ENCODE measurements at regions not wholly inside any gene's neighbourhood (a gene's known extent, or its start where the extent isn't known, plus 50 kb on each side); places are given as distances from the start of the nearest gene placed in this dataset.

DNA sequence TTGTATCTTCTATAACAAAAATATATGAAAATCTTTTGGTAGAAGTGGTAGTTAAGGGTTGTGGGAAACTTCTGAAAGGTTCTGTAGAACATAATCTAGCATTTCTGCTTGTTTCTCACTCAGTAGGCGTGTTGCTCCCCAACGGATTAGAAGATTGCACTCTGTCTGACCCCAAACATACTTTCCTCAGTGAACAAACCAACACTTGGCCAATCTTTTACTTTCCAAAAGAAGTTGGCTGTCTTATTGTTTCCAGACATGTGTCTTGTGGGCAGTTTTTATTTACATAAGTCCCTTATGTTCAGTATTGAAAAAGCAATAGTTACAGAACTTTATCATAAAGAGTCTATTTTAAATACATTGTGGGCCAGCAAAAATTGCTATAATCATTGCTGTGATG lies 312.8 kb upstream of the EPHA5 start:
- TF ChIP-seq, protein P1, sequence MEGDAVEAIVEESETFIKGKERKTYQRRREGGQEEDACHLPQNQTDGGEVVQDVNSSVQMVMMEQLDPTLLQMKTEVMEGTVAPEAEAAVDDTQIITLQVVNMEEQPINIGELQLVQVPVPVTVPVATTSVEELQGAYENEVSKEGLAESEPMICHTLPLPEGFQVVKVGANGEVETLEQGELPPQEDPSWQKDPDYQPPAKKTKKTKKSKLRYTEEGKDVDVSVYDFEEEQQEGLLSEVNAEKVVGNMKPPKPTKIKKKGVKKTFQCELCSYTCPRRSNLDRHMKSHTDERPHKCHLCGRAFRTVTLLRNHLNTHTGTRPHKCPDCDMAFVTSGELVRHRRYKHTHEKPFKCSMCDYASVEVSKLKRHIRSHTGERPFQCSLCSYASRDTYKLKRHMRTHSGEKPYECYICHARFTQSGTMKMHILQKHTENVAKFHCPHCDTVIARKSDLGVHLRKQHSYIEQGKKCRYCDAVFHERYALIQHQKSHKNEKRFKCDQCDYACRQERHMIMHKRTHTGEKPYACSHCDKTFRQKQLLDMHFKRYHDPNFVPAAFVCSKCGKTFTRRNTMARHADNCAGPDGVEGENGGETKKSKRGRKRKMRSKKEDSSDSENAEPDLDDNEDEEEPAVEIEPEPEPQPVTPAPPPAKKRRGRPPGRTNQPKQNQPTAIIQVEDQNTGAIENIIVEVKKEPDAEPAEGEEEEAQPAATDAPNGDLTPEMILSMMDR (conservative IDR thresholded peaks at IDR 0.05; ENCODE audit: low read depth, low read length): no peak
- TF ChIP-seq EZH2 (IDR thresholded peaks at IDR 0.05; ENCODE audit: borderline replicate concordance, low read depth, low read length, poor library complexity, severe bottlenecking): no peak
